Uterus (tissue), 3 donors: ENCODE measurements at regions not wholly inside any gene's neighbourhood (a gene's known extent, or its start where the extent isn't known, plus 50 kb on each side); places are given as distances from the start of the nearest gene placed in this dataset.

ENCODE experiments used
- DNase-seq, 2 donors: peaks; one replicate each; pipeline ENCODE4 v3.0.0-alpha.2; 2019 to 2020
- H3K27ac ChIP-seq, 2 donors: fragments of 200-600 bp; sonication (generic); 1 replicate in 1 of 2; 2 replicates in 1 of 2; pipeline ENCODE4 v1.5.1; 2016 to 2018
- H3K27me3 ChIP-seq, 2 donors: fragments of 200-600 bp; sonication (generic); one replicate each; pipeline ENCODE4 v1.5.1; 2018 to 2019; ENCODE audit warnings: control low read depth in 1 of 2
- H3K36me3 ChIP-seq, 2 donors: fragments of 200-600 bp; sonication (generic); one replicate each; pipeline ENCODE4 v1.5.1; 2019; ENCODE audit warnings: control low read depth in 1 of 2
- H3K4me1 ChIP-seq, 2 donors: fragments of 200-600 bp; sonication (generic); one replicate each; pipeline ENCODE4 v1.5.1; 2018 to 2019; ENCODE audit warnings: control low read depth in 1 of 2
- H3K4me3 ChIP-seq, 2 donors: fragments of 200-600 bp; sonication (generic); 1 replicate in 1 of 2; 2 replicates in 1 of 2; pipeline ENCODE4 v1.5.1; 2018 to 2019; ENCODE audit warnings: mild to moderate bottlenecking in 1 of 2
- H3K9me3 ChIP-seq, 2 donors: fragments of 200-600 bp; sonication (generic); one replicate each; pipeline ENCODE4 v1.5.1; 2019; ENCODE audit warnings: control low read depth in 1 of 2
- CTCF ChIP-seq, 4 experiments: fragments of 200-600 bp in 2 of 4; fragments of 450-650 bp in 2 of 4; sonication (generic) in 2 of 4; IDR thresholded peaks; one replicate each; pipeline ENCODE4 v1.5.1; 2016 to 2019; ENCODE audit warnings: antibody characterized with exemption in 4 of 4, mild to moderate bottlenecking in 2 of 4, moderate library complexity in 1 of 4
- POLR2A ChIP-seq, 2 donors: fragments of 450-650 bp; IDR thresholded peaks; one replicate each; pipeline ENCODE4 v1.6.1; 2016; ENCODE audit warnings: antibody characterized with exemption in 2 of 2, mild to moderate bottlenecking in 1 of 2, moderate library complexity in 1 of 2
- intact Hi-C: fragments of 100-400 bp; cut with DNase I; formaldehyde crosslinking; loops from one replicate; pipeline ENCODE4 v1.15.1; 2023; ENCODE audit warnings: low total_unique reads
- donor health status: DM: yes; HTN: yes; CAD: no.

DNA sequence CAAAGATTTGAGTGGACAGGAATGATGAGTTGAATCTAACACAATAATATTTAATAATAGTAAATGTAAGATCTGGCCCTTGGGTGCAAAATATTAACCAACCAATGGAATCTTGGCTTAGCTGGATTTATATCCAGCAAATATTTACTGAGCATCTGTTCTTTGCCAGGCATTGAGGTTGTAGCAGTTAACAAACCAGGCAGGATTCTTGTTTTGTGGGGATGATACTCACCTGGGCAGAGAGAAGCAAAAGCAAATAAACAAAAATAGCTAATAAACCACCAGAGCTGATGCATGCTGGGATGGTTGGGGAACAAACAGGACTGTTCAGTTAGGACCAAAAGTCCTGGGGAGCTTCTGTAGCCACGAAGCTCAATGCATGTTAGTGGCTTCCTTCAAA lies 84.1 kb upstream of the CDH13 start:
- no peaks in the 10 kb centered on the region for H3K9me3 ChIP-seq
- H3K27ac ChIP-seq = no peak overlapping the region
- H3K4me1 ChIP-seq = no peaks in the 10 kb centered on the region
- no peak overlapping the region for H3K4me3 ChIP-seq
- no peaks in the 10 kb centered on the region for H3K36me3 ChIP-seq
- no peaks in the 10 kb centered on the region for H3K27me3 ChIP-seq
- no peak for DNase-seq
- TF ChIP-seq CTCF (IDR thresholded peaks at IDR 0.05) (no peak), POLR2A (IDR thresholded peaks at IDR 0.05) (no peak)
- intact Hi-C loops = no loop called here

GRCh38 chr16:82541103-82541502 lies 85.7 kb upstream of the CDH13 start:
- no peak for DNase-seq
- no peaks in the 10 kb centered on the region for H3K4me1 ChIP-seq
- no peaks in the 10 kb centered on the region for H3K36me3 ChIP-seq
- no peak overlapping the region for H3K4me3 ChIP-seq
- TF ChIP-seq POLR2A (IDR thresholded peaks at IDR 0.05) = no peak
- no peak for TF ChIP-seq CTCF (IDR thresholded peaks at IDR 0.05)
- no peak overlapping the region for H3K27ac ChIP-seq
- intact Hi-C loops = no loop called here
- no peaks in the 10 kb centered on the region for H3K27me3 ChIP-seq
- no peaks in the 10 kb centered on the region for H3K9me3 ChIP-seq

GRCh38 chr16:82535764-82536163 lies 91.0 kb upstream of the CDH13 start:
- no peaks in the 10 kb centered on the region for H3K4me1 ChIP-seq
- TF ChIP-seq POLR2A (IDR thresholded peaks at IDR 0.05) (no peak), CTCF (IDR thresholded peaks at IDR 0.05) (no peak)

DNA sequence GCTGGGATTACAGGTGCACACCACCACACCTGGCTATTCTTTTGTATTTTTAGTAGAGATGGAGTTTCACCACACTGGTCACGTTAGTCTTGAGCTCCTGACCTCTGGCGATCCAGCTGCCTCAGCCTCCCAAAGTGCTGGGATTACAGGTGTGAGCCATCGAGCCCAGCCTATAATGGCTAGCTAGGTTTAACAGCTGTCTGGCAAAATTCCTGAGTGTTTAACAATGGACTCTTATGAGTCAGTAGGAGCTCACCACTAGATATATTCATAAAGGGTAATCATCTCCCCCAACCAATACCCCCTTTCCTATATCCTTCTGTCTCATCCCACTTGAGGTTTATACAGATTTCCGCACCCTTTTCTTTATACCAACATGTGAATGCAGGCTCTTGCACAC lies 91.5 kb upstream of the CDH13 start:
- Histone ChIP-seq H3K36me3 (no peaks in the 10 kb centered on the region), H3K27me3 (no peaks in the 10 kb centered on the region), H3K27ac (no peak overlapping the region), H3K4me1 (no peaks in the 10 kb centered on the region), H3K9me3 (no peaks in the 10 kb centered on the region), H3K4me3 (no peak overlapping the region)
- no peak for DNase-seq
- TF ChIP-seq POLR2A (IDR thresholded peaks at IDR 0.05) (no peak), CTCF (IDR thresholded peaks at IDR 0.05) (no peak)
- intact Hi-C loops = no loop called here

More at GRCh38 chr16:82535764-82536163, 91.0 kb upstream of the CDH13 start:
- no peaks in the 10 kb centered on the region for H3K9me3 ChIP-seq
- no peak for DNase-seq
- H3K4me3 ChIP-seq = no peak overlapping the region
- intact Hi-C loops = no loop called here
- no peaks in the 10 kb centered on the region for H3K27me3 ChIP-seq
- H3K27ac ChIP-seq = no peak overlapping the region
- no peaks in the 10 kb centered on the region for H3K36me3 ChIP-seq

DNA sequence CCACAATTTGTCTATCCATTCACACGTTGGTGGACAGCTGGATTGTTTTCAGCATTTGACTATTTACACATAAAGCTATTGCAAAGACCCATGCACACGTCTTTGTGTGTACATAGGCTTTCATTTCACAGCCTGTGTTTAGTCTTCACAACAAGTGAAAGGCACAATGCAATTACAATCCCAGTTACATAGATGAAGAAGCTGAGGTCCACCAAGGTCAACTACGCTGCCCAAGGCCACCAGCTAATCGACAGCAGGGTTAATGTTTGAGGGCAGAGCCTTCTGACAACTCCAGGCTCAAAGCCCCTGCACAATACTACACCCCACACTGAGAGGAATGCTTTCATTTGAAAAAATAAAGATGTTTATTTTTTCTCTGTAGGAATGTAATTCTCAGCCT lies 93.6 kb upstream of the CDH13 start:
- intact Hi-C loops = no loop called here
- H3K4me1 ChIP-seq = no peaks in the 10 kb centered on the region
- H3K27me3 ChIP-seq = no peaks in the 10 kb centered on the region
- H3K36me3 ChIP-seq = no peaks in the 10 kb centered on the region
- H3K4me3 ChIP-seq = no peak overlapping the region
- TF ChIP-seq POLR2A (IDR thresholded peaks at IDR 0.05) = no peak
- no peak for TF ChIP-seq CTCF (IDR thresholded peaks at IDR 0.05)
- no peak for DNase-seq
- no peaks in the 10 kb centered on the region for H3K9me3 ChIP-seq
- H3K27ac ChIP-seq = no peak overlapping the region
